DND-41 (cell line): ENCODE measurements at regions not wholly inside any gene's neighbourhood (a gene's known extent, or its start where the extent isn't known, plus 50 kb on each side); places are given as distances from the start of the nearest gene placed in this dataset.

Experiments used
- ATAC-seq: fragments of 200-7000 bp; cut with Tn5 transposase; 3 replicates; pipeline ENCODE4 v1.9.1; 2021; ENCODE audit warnings: low read depth; ENCODE audit not compliant: insufficient read depth
- DNase-seq: peaks from one replicate; pipeline ENCODE4 v3.0.0-alpha.2; 2020
- H2AFZ ChIP-seq: 2 replicates; pipeline ENCODE4 v1.6.0; 2012; ENCODE audit warnings: low read depth, low read length
- H3K27ac ChIP-seq: 2 replicates; pipeline ENCODE4 v1.5.1; 2012; ENCODE audit warnings: low read length, inconsistent platforms
- H3K27me3 ChIP-seq: fragments of 200-600 bp; sonication (generic); 2 replicates; pipeline ENCODE4 v1.6.0; 2012; ENCODE audit warnings: low read length, mild to moderate bottlenecking, inconsistent platforms; ENCODE audit not compliant: insufficient read depth, poor library complexity
- H3K36me3 ChIP-seq: 2 replicates; pipeline ENCODE4 v1.5.1; 2012; ENCODE audit warnings: low read length, inconsistent platforms; ENCODE audit not compliant: insufficient read depth
- H3K4me1 ChIP-seq: 2 replicates; pipeline ENCODE4 v1.5.1; 2012; ENCODE audit warnings: mild to moderate bottlenecking, low read length; ENCODE audit not compliant: insufficient read depth
- H3K4me2 ChIP-seq: 2 replicates; pipeline ENCODE4 v1.6.0; 2012; ENCODE audit warnings: mild to moderate bottlenecking, moderate library complexity, low read length, inconsistent platforms; ENCODE audit not compliant: insufficient read depth
- H3K4me3 ChIP-seq, 2 experiments: fragments of 200-600 bp in 1 of 2; shearing (Covaris generic) in 1 of 2; 2 replicates each; pipeline ENCODE4 v1.5.1; 2012 to 2016; ENCODE audit warnings: inconsistent platforms in 2 of 2, low read length in 2 of 2, mild to moderate bottlenecking in 2 of 2, low read depth in 1 of 2, moderate library complexity in 1 of 2
- H3K79me2 ChIP-seq: 2 replicates; pipeline ENCODE4 v1.6.0; 2012; ENCODE audit warnings: low read length, inconsistent platforms; ENCODE audit not compliant: insufficient read depth
- H3K9ac ChIP-seq: 2 replicates; pipeline ENCODE4 v1.6.0; 2012; ENCODE audit warnings: low read depth, mild to moderate bottlenecking, inconsistent platforms, low read length, moderate library complexity
- H3K9me3 ChIP-seq: 2 replicates; pipeline ENCODE4 v1.5.1; 2012; ENCODE audit warnings: low read length, moderate library complexity, mild to moderate bottlenecking, inconsistent platforms; ENCODE audit not compliant: insufficient read depth, severe bottlenecking
- H4K20me1 ChIP-seq: 2 replicates; pipeline ENCODE4 v1.6.0; 2012; ENCODE audit warnings: low read length; ENCODE audit not compliant: insufficient read depth
- CTCF ChIP-seq: IDR thresholded peaks from 2 replicates; pipeline ENCODE4 v1.5.1; 2012; ENCODE audit warnings: borderline replicate concordance, low read length, moderate library complexity, mild to moderate bottlenecking; ENCODE audit not compliant: poor library complexity, severe bottlenecking; ENCODE audit errors: extremely low read depth
- EZH2 ChIP-seq: IDR thresholded peaks from 3 replicates; pipeline ENCODE4 v1.6.1; 2012; ENCODE audit warnings: borderline replicate concordance, low read depth, mild to moderate bottlenecking, moderate library complexity, low read length, inconsistent platforms; ENCODE audit not compliant: severe bottlenecking

GRCh38 chr1:69499203-69499803 is 68.4 kb upstream of the LRRC7 start:
- Histone ChIP-seq H3K79me2 (no peaks in the 10 kb centered on the region), H3K9ac (no peak overlapping the region), H3K27me3 (no peaks in the 10 kb centered on the region), H3K4me3 (no peak overlapping the region), H2AFZ (no peak overlapping the region), H3K9me3 (no peaks in the 10 kb centered on the region), H3K36me3 (no peaks in the 10 kb centered on the region), H4K20me1 (no peaks in the 10 kb centered on the region), H3K27ac (no peak overlapping the region), H3K4me1 (no peaks in the 10 kb centered on the region), H3K4me2 (no peak overlapping the region)
- no peak for ATAC-seq
- TF ChIP-seq EZH2, result no peak
- TF ChIP-seq CTCF, result no peak
- no peak for DNase-seq

DNA sequence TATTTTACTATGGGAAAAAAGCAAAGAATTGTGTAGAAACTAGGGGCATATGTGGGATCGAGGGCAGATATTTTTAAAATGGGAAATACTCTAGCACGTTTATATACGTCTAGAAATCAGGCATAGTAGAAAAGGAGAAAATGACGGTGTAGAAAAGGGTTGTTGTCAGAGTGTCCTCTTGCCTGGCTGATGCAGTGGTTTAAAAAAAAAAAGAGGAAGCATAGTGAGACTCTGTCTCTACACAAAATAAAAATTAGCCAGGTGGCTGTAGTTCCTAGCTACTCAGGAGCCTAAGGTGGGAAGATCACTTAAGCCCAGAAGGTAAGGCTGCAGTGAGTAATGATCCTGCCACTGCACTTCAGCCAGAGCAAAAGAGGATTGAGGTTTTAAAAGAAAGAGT is 64.7 kb upstream of the LRRC7 start:
- TF ChIP-seq EZH2 (no peak), CTCF (no peak)
- no peaks in the 10 kb centered on the region for H3K36me3 ChIP-seq
- H2AFZ ChIP-seq, result no peak overlapping the region
- no peaks in the 10 kb centered on the region for H4K20me1 ChIP-seq
- DNase-seq (no peak), ATAC-seq (no peak)
- H3K27me3 ChIP-seq, result no peaks in the 10 kb centered on the region
- no peak overlapping the region for H3K9ac ChIP-seq
- H3K9me3 ChIP-seq, result no peaks in the 10 kb centered on the region
- H3K4me2 ChIP-seq, result no peak overlapping the region
- no peak overlapping the region for H3K27ac ChIP-seq
- H3K79me2 ChIP-seq, result no peaks in the 10 kb centered on the region
- H3K4me3 ChIP-seq, result no peak overlapping the region
- no peaks in the 10 kb centered on the region for H3K4me1 ChIP-seq

DNA sequence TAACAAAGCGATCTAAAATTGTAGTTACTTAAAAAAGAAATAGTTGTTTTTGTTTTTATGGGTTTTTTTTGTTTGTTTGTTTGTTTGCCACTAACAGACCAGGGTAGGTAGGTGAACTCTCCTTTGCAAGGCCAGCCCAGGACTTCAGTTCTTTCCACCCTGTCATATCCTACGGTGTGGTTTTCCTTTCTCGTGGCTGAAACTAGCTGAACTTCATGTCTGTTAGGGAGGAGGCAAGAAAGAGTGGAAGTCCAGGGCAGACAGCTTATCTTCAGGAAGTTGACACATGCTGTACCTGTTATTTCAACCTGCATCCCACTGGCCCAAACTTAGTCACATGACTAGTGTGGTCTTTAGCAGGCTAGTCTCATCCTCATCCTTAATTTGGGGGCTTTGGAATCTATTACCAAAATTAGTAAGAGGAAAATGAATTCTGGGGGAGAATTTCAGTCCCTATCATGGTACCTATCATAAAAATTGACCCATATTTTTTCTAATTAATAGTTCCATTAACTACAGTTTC is 62.9 kb upstream of the LRRC7 start:
- DNase-seq (no peak), ATAC-seq (no peak)
- Histone ChIP-seq H3K27ac (no peak overlapping the region), H3K9me3 (no peaks in the 10 kb centered on the region), H2AFZ (no peak overlapping the region), H3K4me1 (no peaks in the 10 kb centered on the region), H3K27me3 (no peaks in the 10 kb centered on the region), H3K4me2 (no peak overlapping the region), H3K9ac (no peak overlapping the region), H4K20me1 (no peaks in the 10 kb centered on the region), H3K36me3 (no peaks in the 10 kb centered on the region), H3K4me3 (no peak overlapping the region), H3K79me2 (no peaks in the 10 kb centered on the region)
- no peak for TF ChIP-seq CTCF
- TF ChIP-seq EZH2, result no peak

DNA sequence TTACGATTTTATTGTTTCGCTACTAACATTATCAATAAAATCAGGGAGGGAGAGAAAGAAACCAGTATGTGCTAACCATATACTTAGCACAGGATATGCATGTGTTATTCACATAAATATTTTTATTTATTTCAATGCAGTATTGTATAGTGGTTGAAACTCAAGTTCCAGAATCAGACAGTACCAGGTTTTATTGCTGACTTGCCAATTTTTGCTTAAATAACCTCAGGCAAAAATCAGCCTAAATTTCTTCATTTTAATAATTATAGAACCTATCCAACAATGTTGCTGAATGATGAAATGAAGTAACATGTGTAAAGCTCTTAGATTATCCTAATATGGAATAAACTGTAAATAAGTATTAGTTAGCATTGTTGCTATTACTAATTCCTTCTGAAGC is 61.4 kb upstream of the LRRC7 start:
- no peak for ATAC-seq

More for the DNA sequence above, 61.4 kb upstream of the LRRC7 start:
- Histone ChIP-seq H2AFZ (no peak overlapping the region), H3K4me2 (no peak overlapping the region), H4K20me1 (no peaks in the 10 kb centered on the region), H3K27ac (no peak overlapping the region), H3K9me3 (no peaks in the 10 kb centered on the region), H3K4me3 (no peak overlapping the region), H3K36me3 (no peaks in the 10 kb centered on the region), H3K79me2 (no peaks in the 10 kb centered on the region), H3K27me3 (no peaks in the 10 kb centered on the region), H3K9ac (no peak overlapping the region), H3K4me1 (no peaks in the 10 kb centered on the region)
- DNase-seq, result no peak
- TF ChIP-seq CTCF (no peak), EZH2 (no peak)
